ENCODE measurements at regions not wholly inside any gene's neighbourhood (a gene's known extent, or its start where the extent isn't known, plus 50 kb on each side); places are given as distances from the start of the nearest gene placed in this dataset.

DNA sequence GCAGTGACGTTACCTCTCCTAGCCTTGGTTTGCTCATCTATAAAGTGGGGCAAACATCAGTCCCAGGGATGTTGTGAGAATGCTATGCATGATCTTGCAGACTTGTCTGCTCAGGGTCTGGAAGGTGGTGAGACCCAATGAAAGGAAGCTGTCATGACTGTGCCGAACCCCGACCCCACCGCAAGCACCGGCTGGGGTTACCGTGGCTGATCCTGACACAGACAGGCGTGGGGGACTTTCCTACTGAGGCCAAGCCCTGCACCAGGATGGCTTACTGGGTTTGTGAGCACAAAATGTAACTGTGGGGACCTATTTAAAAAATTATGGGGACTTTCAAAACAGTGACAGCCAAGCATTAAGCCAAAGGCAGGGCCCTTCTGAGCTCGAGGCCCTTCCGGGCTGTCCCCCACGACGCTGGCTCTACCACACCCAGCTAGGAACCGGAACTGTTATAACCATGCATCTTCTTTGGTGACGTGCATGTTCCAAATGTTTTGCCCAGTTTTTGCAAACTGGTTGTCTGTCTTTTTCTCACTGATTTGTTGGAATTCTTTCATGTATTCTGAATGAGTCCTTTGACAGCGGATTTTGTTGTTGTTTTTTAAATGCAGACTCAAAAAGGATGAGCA, 76.6 kb upstream of the PMEPA1 start:
- DNase-seq: peak; percentile 31
- H3K27me3 ChIP-seq (ENCODE audit: control insufficient read depth, insufficient read depth, low read length, poor library complexity, severe bottlenecking): no peaks in the 10 kb centered on the region
- TF ChIP-seq, protein P1, sequence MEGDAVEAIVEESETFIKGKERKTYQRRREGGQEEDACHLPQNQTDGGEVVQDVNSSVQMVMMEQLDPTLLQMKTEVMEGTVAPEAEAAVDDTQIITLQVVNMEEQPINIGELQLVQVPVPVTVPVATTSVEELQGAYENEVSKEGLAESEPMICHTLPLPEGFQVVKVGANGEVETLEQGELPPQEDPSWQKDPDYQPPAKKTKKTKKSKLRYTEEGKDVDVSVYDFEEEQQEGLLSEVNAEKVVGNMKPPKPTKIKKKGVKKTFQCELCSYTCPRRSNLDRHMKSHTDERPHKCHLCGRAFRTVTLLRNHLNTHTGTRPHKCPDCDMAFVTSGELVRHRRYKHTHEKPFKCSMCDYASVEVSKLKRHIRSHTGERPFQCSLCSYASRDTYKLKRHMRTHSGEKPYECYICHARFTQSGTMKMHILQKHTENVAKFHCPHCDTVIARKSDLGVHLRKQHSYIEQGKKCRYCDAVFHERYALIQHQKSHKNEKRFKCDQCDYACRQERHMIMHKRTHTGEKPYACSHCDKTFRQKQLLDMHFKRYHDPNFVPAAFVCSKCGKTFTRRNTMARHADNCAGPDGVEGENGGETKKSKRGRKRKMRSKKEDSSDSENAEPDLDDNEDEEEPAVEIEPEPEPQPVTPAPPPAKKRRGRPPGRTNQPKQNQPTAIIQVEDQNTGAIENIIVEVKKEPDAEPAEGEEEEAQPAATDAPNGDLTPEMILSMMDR (conservative IDR thresholded peaks at IDR 0.05): no peak
- H3K9ac ChIP-seq (ENCODE audit: extremely low read depth, low read length, poor library complexity, severe bottlenecking): no peak overlapping the region
- Mint-ChIP-seq H3K4me1 (peaks cover 14% of the 10 kb centered on the region), H3K9me3 (no peaks in the 10 kb centered on the region), H3K27me3 (ENCODE audit: insufficient read depth) (no peaks in the 10 kb centered on the region), H3K36me3 (ENCODE audit: low read depth) (no peaks in the 10 kb centered on the region), H3K4me3 (no peak overlapping the region), H3K27ac (no peak overlapping the region)
- 90 to 95% methylated on average over 9 to 14 of the region's 14 CpGs for WGBS, 2 experiments (ENCODE audit: insufficient coverage in 1 of 2, insufficient read length in 1 of 2)
- peaks cover 6% of the 10 kb centered on the region for H3K4me1 ChIP-seq (ENCODE audit: control insufficient read depth, insufficient read depth, low read length)
- no peaks in the 10 kb centered on the region for H3K36me3 ChIP-seq (ENCODE audit: control insufficient read depth, insufficient read depth, low read length)
- no peak overlapping the region for H3K27ac ChIP-seq (ENCODE audit: low read depth, low read length)
- no peaks in the 10 kb centered on the region for H3K9me3 ChIP-seq (ENCODE audit: control insufficient read depth, low read length)
- no peak overlapping the region for H3K4me3 ChIP-seq (ENCODE audit: low read length)

- Histone ChIP-seq H3K4me1 (ENCODE audit: control insufficient read depth, insufficient read depth, low read length) (peaks cover 6% of the 10 kb centered on the region), H3K9ac (ENCODE audit: extremely low read depth, low read length, poor library complexity, severe bottlenecking) (no peak overlapping the region), H3K27me3 (ENCODE audit: control insufficient read depth, insufficient read depth, low read length, poor library complexity, severe bottlenecking) (no peaks in the 10 kb centered on the region), H3K36me3 (ENCODE audit: control insufficient read depth, insufficient read depth, low read length) (no peaks in the 10 kb centered on the region), H3K9me3 (ENCODE audit: control insufficient read depth, low read length) (no peaks in the 10 kb centered on the region), H3K27ac (ENCODE audit: low read depth, low read length) (no peak overlapping the region), H3K4me3 (ENCODE audit: low read length) (no peak overlapping the region)
- TF ChIP-seq, protein P1 (conservative IDR thresholded peaks at IDR 0.05): no peak
- Mint-ChIP-seq H3K27me3 (ENCODE audit: insufficient read depth) (no peaks in the 10 kb centered on the region), H3K4me3 (no peak overlapping the region), H3K36me3 (ENCODE audit: low read depth) (no peaks in the 10 kb centered on the region), H3K9me3 (no peaks in the 10 kb centered on the region), H3K4me1 (peaks cover 14% of the 10 kb centered on the region), H3K27ac (no peak overlapping the region)
- peak; percentile 25 for DNase-seq
- WGBS, 2 experiments (ENCODE audit: insufficient coverage in 1 of 2, insufficient read length in 1 of 2): 90 to 97% methylated on average over 3 to 6 of the region's 6 CpGs
Observed at GRCh38 chr20:57785720-57786119, 75.9 kb upstream of the PMEPA1 start.

DNA sequence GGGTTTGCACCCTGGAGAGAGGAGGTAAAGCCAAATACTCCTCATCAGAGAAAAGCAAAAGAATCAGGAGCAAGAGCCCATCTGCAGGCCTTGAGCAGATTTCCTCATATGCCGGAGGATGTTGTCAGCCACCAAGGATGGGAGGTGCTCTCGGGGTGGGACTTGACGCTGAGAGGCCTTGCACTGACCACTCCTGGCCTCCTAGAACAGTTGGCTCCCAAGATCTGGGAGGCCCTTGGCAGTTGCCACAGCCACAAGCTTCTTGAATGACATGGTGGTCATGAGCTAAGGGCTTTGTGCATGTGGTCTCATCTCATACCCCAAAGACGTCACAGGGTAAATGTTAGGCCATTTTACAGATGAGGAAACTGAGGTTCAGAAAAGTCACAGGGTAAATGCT, 75.2 kb upstream of the PMEPA1 start:
- no peak overlapping the region for H3K9ac ChIP-seq (ENCODE audit: extremely low read depth, low read length, poor library complexity, severe bottlenecking)
- Mint-ChIP-seq H3K4me1 (peaks cover 17% of the 10 kb centered on the region), H3K4me3 (no peak overlapping the region), H3K9me3 (no peaks in the 10 kb centered on the region), H3K27me3 (ENCODE audit: insufficient read depth) (no peaks in the 10 kb centered on the region), H3K36me3 (ENCODE audit: low read depth) (no peaks in the 10 kb centered on the region), H3K27ac (no peak overlapping the region)
- TF ChIP-seq, protein P1 (conservative IDR thresholded peaks at IDR 0.05): no peak
- H3K4me3 ChIP-seq (ENCODE audit: low read length): no peak overlapping the region
- peaks cover 6% of the 10 kb centered on the region for H3K4me1 ChIP-seq (ENCODE audit: control insufficient read depth, insufficient read depth, low read length)
- no peaks in the 10 kb centered on the region for H3K36me3 ChIP-seq (ENCODE audit: control insufficient read depth, insufficient read depth, low read length)
- H3K27ac ChIP-seq (ENCODE audit: low read depth, low read length): no peak overlapping the region
- 93 to 94% methylated on average over 3 to 4 of the region's 4 CpGs for WGBS, 2 experiments (ENCODE audit: insufficient coverage in 1 of 2, insufficient read length in 1 of 2)
- H3K27me3 ChIP-seq (ENCODE audit: control insufficient read depth, insufficient read depth, low read length, poor library complexity, severe bottlenecking): no peaks in the 10 kb centered on the region
- DNase-seq: peak; percentile 29
- no peaks in the 10 kb centered on the region for H3K9me3 ChIP-seq (ENCODE audit: control insufficient read depth, low read length)

Data from endodermal cell (in vitro differentiated cells).